Smooth muscle cell (in vitro differentiated cells): ENCODE measurements at regions not wholly inside any gene's neighbourhood (a gene's known extent, or its start where the extent isn't known, plus 50 kb on each side); places are given as distances from the start of the nearest gene placed in this dataset.

Source experiments
- DNase-seq: peaks from one replicate; lab custom pipeline; 2025; ENCODE audit not compliant: unreplicated experiment; lab: John Stamatoyannopoulos, UW
- H2AFZ ChIP-seq: fragments of 200-600 bp; sonication (generic); 2 replicates; pipeline ENCODE4 v1.6.0; 2016; ENCODE audit warnings: antibody characterized with exemption, low read depth, mild to moderate bottlenecking
- H3F3A ChIP-seq: fragments of 200-600 bp; sonication (generic); 2 replicates; pipeline ENCODE4 v1.6.0; 2017; ENCODE audit warnings: antibody characterized with exemption, low read depth
- H3K27ac ChIP-seq: fragments of 200-600 bp; sonication (generic); 2 replicates; pipeline ENCODE4 v1.5.1; 2016; ENCODE audit warnings: low read depth, mild to moderate bottlenecking
- H3K27me3 ChIP-seq: fragments of 200-600 bp; sonication (generic); 2 replicates; pipeline ENCODE4 v1.6.1; 2016; ENCODE audit warnings: low read depth, mild to moderate bottlenecking
- H3K36me3 ChIP-seq: fragments of 200-600 bp; sonication (generic); 2 replicates; pipeline ENCODE4 v1.5.1; 2016; ENCODE audit warnings: low read depth
- H3K4me1 ChIP-seq: fragments of 200-600 bp; sonication (generic); 2 replicates; pipeline ENCODE4 v1.5.1; 2016; ENCODE audit warnings: low read depth
- H3K4me2 ChIP-seq: fragments of 200-600 bp; sonication (generic); 2 replicates; pipeline ENCODE4 v1.6.0; 2016; ENCODE audit warnings: mild to moderate bottlenecking
- H3K4me3 ChIP-seq: fragments of 200-600 bp; sonication (generic); 2 replicates; pipeline ENCODE4 v1.5.1; 2016; ENCODE audit warnings: mild to moderate bottlenecking
- H3K79me2 ChIP-seq: fragments of 200-600 bp; sonication (generic); 2 replicates; pipeline ENCODE4 v1.6.0; 2016; ENCODE audit warnings: low read depth, mild to moderate bottlenecking
- H3K9ac ChIP-seq: fragments of 200-600 bp; sonication (generic); 2 replicates; pipeline ENCODE4 v1.6.0; 2016; ENCODE audit warnings: low read depth
- H3K9me3 ChIP-seq: fragments of 200-600 bp; sonication (generic); replicated peaks from 2 replicates; pipeline ENCODE4 v1.5.1; 2016; ENCODE audit warnings: low read depth
- H4K20me1 ChIP-seq: fragments of 200-600 bp; sonication (generic); 2 replicates; pipeline ENCODE4 v1.6.0; 2016; ENCODE audit warnings: low read depth
- WGBS: methylation state at CpG from one replicate; pipeline ENCODE4 v1.1.7; 2016; ENCODE audit warnings: low lambda C conversion rate; 5-methylcytosine and 5-hydroxymethylcytosine counted together
- TF ChIP-seq, protein P1 (sequence below): fragments of 200-600 bp; sonication (generic); IDR thresholded peaks from 2 replicates; pipeline ENCODE4 v1.5.1; 2017; ENCODE audit warnings: borderline replicate concordance, mild to moderate bottlenecking, antibody characterized with exemption; ENCODE audit not compliant: insufficient read depth, poor library complexity, severe bottlenecking

- no peak overlapping the region for H3K27ac ChIP-seq
- DNase-seq: no peak
- no peaks in the 10 kb centered on the region for H3K36me3 ChIP-seq
- H3K9me3 ChIP-seq: no peaks in the 10 kb centered on the region
- H3K4me1 ChIP-seq: no peaks in the 10 kb centered on the region
- H3K79me2 ChIP-seq: no peaks in the 10 kb centered on the region
- TF ChIP-seq, protein P1, sequence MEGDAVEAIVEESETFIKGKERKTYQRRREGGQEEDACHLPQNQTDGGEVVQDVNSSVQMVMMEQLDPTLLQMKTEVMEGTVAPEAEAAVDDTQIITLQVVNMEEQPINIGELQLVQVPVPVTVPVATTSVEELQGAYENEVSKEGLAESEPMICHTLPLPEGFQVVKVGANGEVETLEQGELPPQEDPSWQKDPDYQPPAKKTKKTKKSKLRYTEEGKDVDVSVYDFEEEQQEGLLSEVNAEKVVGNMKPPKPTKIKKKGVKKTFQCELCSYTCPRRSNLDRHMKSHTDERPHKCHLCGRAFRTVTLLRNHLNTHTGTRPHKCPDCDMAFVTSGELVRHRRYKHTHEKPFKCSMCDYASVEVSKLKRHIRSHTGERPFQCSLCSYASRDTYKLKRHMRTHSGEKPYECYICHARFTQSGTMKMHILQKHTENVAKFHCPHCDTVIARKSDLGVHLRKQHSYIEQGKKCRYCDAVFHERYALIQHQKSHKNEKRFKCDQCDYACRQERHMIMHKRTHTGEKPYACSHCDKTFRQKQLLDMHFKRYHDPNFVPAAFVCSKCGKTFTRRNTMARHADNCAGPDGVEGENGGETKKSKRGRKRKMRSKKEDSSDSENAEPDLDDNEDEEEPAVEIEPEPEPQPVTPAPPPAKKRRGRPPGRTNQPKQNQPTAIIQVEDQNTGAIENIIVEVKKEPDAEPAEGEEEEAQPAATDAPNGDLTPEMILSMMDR: no peak
- no peaks in the 10 kb centered on the region for H3K27me3 ChIP-seq
- H3K4me2 ChIP-seq: no peak overlapping the region
- WGBS: 89% methylated on average over 4 of the region's 4 CpGs
- H2AFZ ChIP-seq: no peak overlapping the region
- H4K20me1 ChIP-seq: no peaks in the 10 kb centered on the region
- H3K4me3 ChIP-seq: no peak overlapping the region
- no peak overlapping the region for H3K9ac ChIP-seq
- H3F3A ChIP-seq: no peaks in the 10 kb centered on the region
Measured at GRCh38 chr4:115780268-115780667, 666.8 kb upstream of the NDST4 start.

DNA sequence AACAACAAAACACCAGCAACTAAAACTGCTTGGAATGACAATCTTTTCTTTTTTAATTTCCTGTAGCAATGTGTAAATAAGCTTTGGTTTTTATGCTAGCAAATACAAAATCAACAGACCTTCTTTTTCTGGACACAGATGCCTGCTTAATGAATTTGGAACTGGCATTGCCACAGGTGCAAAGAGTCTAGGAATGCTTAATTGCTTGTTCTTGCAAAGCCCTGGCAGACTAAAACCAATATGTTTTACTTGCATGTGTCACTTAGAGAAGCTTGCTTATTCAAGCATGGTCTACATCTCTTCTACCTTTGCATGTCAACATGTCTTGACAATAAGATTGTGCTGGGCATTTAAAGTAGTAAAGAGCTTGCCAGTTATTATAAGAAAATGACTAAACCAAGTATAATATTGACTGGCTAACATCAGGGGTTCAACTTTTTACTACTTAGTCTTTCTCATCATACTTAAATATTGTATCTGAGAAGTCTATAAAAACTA is 656.7 kb upstream of the NDST4 start:
- no peak for DNase-seq
- Histone ChIP-seq H3K27me3 (no peaks in the 10 kb centered on the region), H3F3A (no peaks in the 10 kb centered on the region), H3K4me3 (no peak overlapping the region), H2AFZ (no peak overlapping the region), H4K20me1 (no peaks in the 10 kb centered on the region), H3K9me3 (no peaks in the 10 kb centered on the region), H3K27ac (no peak overlapping the region), H3K4me2 (no peak overlapping the region), H3K9ac (no peak overlapping the region), H3K4me1 (no peaks in the 10 kb centered on the region), H3K36me3 (no peaks in the 10 kb centered on the region), H3K79me2 (no peaks in the 10 kb centered on the region)
- TF ChIP-seq, protein P1: no peak

GRCh38 chr4:115769396-115769795 is 656.0 kb upstream of the NDST4 start:
- H2AFZ ChIP-seq: no peak overlapping the region
- H3K9me3 ChIP-seq: no peaks in the 10 kb centered on the region
- H3K27ac ChIP-seq: no peak overlapping the region
- TF ChIP-seq, protein P1: no peak
- H3K9ac ChIP-seq: no peak overlapping the region
- no peaks in the 10 kb centered on the region for H3K27me3 ChIP-seq
- H3K4me1 ChIP-seq: no peaks in the 10 kb centered on the region
- H3F3A ChIP-seq: no peaks in the 10 kb centered on the region
- H3K4me3 ChIP-seq: no peak overlapping the region
- no peaks in the 10 kb centered on the region for H3K79me2 ChIP-seq
- no peaks in the 10 kb centered on the region for H3K36me3 ChIP-seq
- DNase-seq: no peak
- H3K4me2 ChIP-seq: no peak overlapping the region
- no peaks in the 10 kb centered on the region for H4K20me1 ChIP-seq

- no peaks in the 10 kb centered on the region for H3K9me3 ChIP-seq
- no peaks in the 10 kb centered on the region for H3F3A ChIP-seq
- no peak overlapping the region for H3K27ac ChIP-seq
- H3K9ac ChIP-seq: no peak overlapping the region
- H3K4me2 ChIP-seq: no peak overlapping the region
- H4K20me1 ChIP-seq: no peaks in the 10 kb centered on the region
- H3K4me1 ChIP-seq: no peaks in the 10 kb centered on the region
- no peaks in the 10 kb centered on the region for H3K36me3 ChIP-seq
- TF ChIP-seq, protein P1: no peak
- WGBS: 92% methylated on average over 1 of the region's 1 CpG
- H2AFZ ChIP-seq: no peak overlapping the region
- DNase-seq: no peak
- H3K79me2 ChIP-seq: no peaks in the 10 kb centered on the region
- no peaks in the 10 kb centered on the region for H3K27me3 ChIP-seq
- no peak overlapping the region for H3K4me3 ChIP-seq
Measured at GRCh38 chr4:115763051-115763450, 649.6 kb upstream of the NDST4 start.
